ENCODE measurements at regions not wholly inside any gene's neighbourhood (a gene's known extent, or its start where the extent isn't known, plus 50 kb on each side); places are given as distances from the start of the nearest gene placed in this dataset.
A peak's percentile ranks its signal among the peaks of the same experiment; 100 is the strongest.

- no peak overlapping the region for H3K27ac ChIP-seq (ENCODE audit: low read length)
- H3F3A ChIP-seq (ENCODE audit: insufficient read depth, low read length): peaks cover 14% of the 10 kb centered on the region
- no peaks in the 10 kb centered on the region for H3K9me2 ChIP-seq (replicated peaks; ENCODE audit: insufficient read depth, low read length)
- H3K9ac ChIP-seq (ENCODE audit: low read length): no peak overlapping the region
- H3K4me3 ChIP-seq (ENCODE audit: low read length): no peak overlapping the region
- H3K4me2 ChIP-seq (ENCODE audit: low read depth, low read length): no peak overlapping the region
- H2AFZ ChIP-seq (ENCODE audit: low read length): no peak overlapping the region
- no peaks in the 10 kb centered on the region for H3K9me3 ChIP-seq (replicated peaks; ENCODE audit: insufficient read depth, low read length)
- no peak for DNase-seq
- no peaks in the 10 kb centered on the region for H3K36me3 ChIP-seq (replicated peaks; ENCODE audit: insufficient read depth, low read length)
- peaks cover 31% of the 10 kb centered on the region for H3K4me1 ChIP-seq (ENCODE audit: low read length)
- no peaks in the 10 kb centered on the region for H4K20me1 ChIP-seq (ENCODE audit: insufficient read depth, low read length)
- H3K27me3 ChIP-seq (replicated peaks; ENCODE audit: insufficient read depth, low read length): no peaks in the 10 kb centered on the region
- no peaks in the 10 kb centered on the region for H3K79me2 ChIP-seq (ENCODE audit: low read length)
- TF ChIP-seq EZH2phosphoT487 (IDR thresholded peaks at IDR 0.05; ENCODE audit: low read length) (no peak), EZH2 (optimal IDR thresholded peaks at IDR 0.05; ENCODE audit: low read depth, low read length) (no peak), CTCF (IDR thresholded peaks at IDR 0.05; ENCODE audit: low read length) (no peak)
Measured at GRCh38 chr13:78030341-78030896, 111.8 kb upstream of the EDNRB start.

- Histone ChIP-seq H3F3A (ENCODE audit: insufficient read depth, low read length) (peaks cover 14% of the 10 kb centered on the region), H3K9me3 (replicated peaks; ENCODE audit: insufficient read depth, low read length) (no peaks in the 10 kb centered on the region), H3K4me2 (ENCODE audit: low read depth, low read length) (no peak overlapping the region), H3K27ac (ENCODE audit: low read length) (no peak overlapping the region), H3K36me3 (replicated peaks; ENCODE audit: insufficient read depth, low read length) (no peaks in the 10 kb centered on the region), H3K79me2 (ENCODE audit: low read length) (no peaks in the 10 kb centered on the region), H3K9me2 (replicated peaks; ENCODE audit: insufficient read depth, low read length) (no peaks in the 10 kb centered on the region), H3K9ac (ENCODE audit: low read length) (no peak overlapping the region), H3K4me3 (ENCODE audit: low read length) (no peak overlapping the region), H2AFZ (ENCODE audit: low read length) (no peak overlapping the region), H3K27me3 (replicated peaks; ENCODE audit: insufficient read depth, low read length) (no peaks in the 10 kb centered on the region), H4K20me1 (ENCODE audit: insufficient read depth, low read length) (no peaks in the 10 kb centered on the region), H3K4me1 (ENCODE audit: low read length) (peaks cover 31% of the 10 kb centered on the region)
- TF ChIP-seq EZH2 (optimal IDR thresholded peaks at IDR 0.05; ENCODE audit: low read depth, low read length): no peak
- TF ChIP-seq EZH2phosphoT487 (IDR thresholded peaks at IDR 0.05; ENCODE audit: low read length): no peak
- no peak for TF ChIP-seq CTCF (IDR thresholded peaks at IDR 0.05; ENCODE audit: low read length)
- no peak for DNase-seq
Measured at GRCh38 chr13:78029901-78030300, 111.3 kb upstream of the EDNRB start.

GRCh38 chr13:78028960-78029359 is 110.3 kb upstream of the EDNRB start:
- DNase-seq: no peak
- no peaks in the 10 kb centered on the region for H3K9me3 ChIP-seq (replicated peaks; ENCODE audit: insufficient read depth, low read length)
- H2AFZ ChIP-seq (ENCODE audit: low read length): 0 out of 2 replicates have a peak overlapping the region, but pooled peaks have one; percentile 4
- H3K4me2 ChIP-seq (ENCODE audit: low read depth, low read length): no peak overlapping the region
- H4K20me1 ChIP-seq (ENCODE audit: insufficient read depth, low read length): no peaks in the 10 kb centered on the region
- no peak overlapping the region for H3K27ac ChIP-seq (ENCODE audit: low read length)
- no peaks in the 10 kb centered on the region for H3K9me2 ChIP-seq (replicated peaks; ENCODE audit: insufficient read depth, low read length)
- H3K27me3 ChIP-seq (replicated peaks; ENCODE audit: insufficient read depth, low read length): no peaks in the 10 kb centered on the region
- TF ChIP-seq CTCF (IDR thresholded peaks at IDR 0.05; ENCODE audit: low read length) (no peak), EZH2 (optimal IDR thresholded peaks at IDR 0.05; ENCODE audit: low read depth, low read length) (no peak), EZH2phosphoT487 (IDR thresholded peaks at IDR 0.05; ENCODE audit: low read length) (no peak)
- H3K79me2 ChIP-seq (ENCODE audit: low read length): no peaks in the 10 kb centered on the region
- no peak overlapping the region for H3K4me3 ChIP-seq (ENCODE audit: low read length)
- no peaks in the 10 kb centered on the region for H3K36me3 ChIP-seq (replicated peaks; ENCODE audit: insufficient read depth, low read length)
- H3F3A ChIP-seq (ENCODE audit: insufficient read depth, low read length): peaks cover 14% of the 10 kb centered on the region
- H3K9ac ChIP-seq (ENCODE audit: low read length): no peak overlapping the region
- H3K4me1 ChIP-seq (ENCODE audit: low read length): peaks cover 31% of the 10 kb centered on the region

Measured in MM.1S (cell line).